NCI-H2227 (cell line): ENCODE measurements at regions not wholly inside any gene's neighbourhood (a gene's known extent, or its start where the extent isn't known, plus 50 kb on each side); places are given as distances from the start of the nearest gene placed in this dataset.

Source experiments
- DNase-seq: peaks from one replicate; lab custom pipeline; 2025; ENCODE audit not compliant: unreplicated experiment; lab: John Stamatoyannopoulos, UW

DNA sequence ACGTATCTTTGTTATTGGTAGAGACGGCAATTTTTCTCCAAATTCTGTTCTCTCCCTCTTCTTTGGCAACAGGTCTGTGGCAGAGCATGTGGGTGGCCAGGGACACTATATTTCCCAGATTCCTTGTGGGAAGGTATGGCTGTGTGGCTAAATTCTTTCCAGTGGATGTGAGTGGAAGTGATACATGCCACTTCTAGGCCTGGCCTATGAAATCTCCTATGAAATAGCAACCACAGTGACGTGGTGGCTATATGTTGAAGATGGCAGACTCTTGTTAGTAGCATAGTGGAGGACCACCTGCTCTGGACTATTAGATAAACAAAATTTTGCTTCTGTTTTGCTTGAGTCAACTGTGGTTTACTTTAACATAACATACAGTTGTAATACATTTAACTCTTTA is 243.3 kb downstream of the IL20RB start:
- no peak for DNase-seq

GRCh38 chr3:137202941-137203340 is 245.2 kb downstream of the IL20RB start:
- no peak for DNase-seq

- no peak for DNase-seq
These were observed 246.6 kb downstream of the IL20RB start for GRCh38 chr3:137204409-137204808.

DNA sequence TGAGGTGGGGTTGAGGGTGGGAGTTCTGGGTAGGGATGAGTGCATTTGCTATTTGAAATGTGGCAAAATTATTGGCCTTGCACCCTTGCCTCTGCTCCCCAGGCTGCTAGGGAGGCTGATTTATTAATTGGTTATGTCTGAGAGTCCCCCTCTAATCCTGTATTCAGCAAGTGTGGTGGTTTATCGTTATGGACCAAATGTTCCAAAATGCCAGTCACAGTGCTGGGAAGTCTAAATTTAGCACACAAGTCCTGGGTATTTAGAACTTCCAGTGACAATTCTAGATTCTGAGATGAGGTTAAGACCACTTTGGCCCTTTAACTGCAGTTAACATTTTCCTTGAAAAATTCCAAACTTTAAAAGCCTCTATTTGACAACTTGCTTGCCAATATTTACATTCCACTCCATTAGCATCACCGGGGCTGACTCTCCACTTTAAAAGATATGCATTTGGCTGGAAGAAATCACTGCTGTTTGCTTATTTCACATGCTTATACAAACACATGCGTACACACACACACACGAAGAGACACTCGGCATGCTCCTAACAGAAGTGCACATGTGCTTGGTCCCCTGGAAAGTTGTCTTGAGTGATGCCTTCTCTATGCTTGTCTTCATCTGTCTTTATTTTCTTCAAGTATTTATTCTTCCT is 247.7 kb downstream of the IL20RB start:
- no peak for DNase-seq

DNA sequence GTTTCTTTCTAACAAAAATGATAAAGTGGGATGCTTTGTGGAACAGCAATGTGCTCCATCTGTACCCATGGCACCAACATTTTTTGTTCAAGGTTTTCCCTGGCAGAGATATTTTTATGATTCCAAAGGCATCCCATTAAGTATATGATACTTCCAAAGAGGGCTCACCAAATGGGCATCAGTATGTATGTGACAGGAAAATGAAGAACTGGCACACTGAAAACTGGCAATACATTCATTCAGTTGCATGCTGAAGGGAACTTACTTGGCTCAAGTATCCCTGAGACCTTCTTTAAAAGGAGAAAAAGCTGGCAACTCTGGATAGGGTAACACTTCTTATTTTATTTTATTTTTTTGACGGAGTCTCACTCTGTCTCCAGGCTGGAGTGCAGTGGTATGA is 249.8 kb downstream of the IL20RB start:
- no peak for DNase-seq

DNA sequence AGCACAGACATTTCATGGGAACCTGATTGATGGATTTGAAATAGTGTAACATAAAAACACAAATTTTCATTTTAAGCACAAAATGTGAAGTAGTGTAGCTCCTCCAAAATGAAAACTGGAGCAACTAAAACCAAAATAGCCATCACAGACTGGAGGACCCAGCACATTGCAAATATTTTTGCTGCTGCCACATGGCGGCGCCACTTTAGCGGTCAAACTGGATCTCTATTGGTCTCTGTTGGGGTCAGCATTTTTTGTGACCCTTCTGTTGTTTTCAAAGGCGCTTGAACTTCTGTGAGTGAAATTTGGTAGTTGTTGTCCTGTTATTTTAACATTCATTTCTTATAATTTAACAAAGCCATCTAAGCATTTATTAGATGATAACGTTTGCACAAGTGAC is 259.9 kb downstream of the IL20RB start:
- no peak for DNase-seq

- no peak for DNase-seq
These were observed 262.1 kb downstream of the IL20RB start for GRCh38 chr3:137219801-137220445.

DNA sequence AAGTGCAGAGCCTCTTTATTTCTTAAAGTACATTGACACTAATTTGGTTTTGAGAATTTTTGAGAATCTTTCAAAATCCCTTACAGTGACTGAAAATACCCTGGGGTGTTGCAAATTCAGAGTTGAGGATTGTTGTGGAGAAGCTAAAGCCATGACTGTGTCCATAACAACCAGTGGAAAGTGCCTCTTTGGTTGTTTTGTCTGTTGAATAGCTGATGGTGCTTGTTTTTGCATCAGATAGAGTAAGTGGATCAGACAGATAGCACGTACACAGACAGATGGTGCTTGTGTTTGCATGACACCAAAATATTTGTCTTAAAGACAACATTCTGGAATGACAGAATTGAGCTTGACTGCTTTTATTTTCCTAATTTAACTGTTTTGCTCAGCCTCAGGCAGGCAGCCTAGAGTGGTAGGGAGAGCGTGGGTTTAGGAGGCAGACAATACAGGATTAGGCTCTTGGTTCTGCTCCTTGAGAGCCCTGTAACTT is 265.0 kb downstream of the IL20RB start:
- no peak for DNase-seq

- DNase-seq, result no peak
These were observed 266.7 kb downstream of the IL20RB start for GRCh38 chr3:137224464-137224863.

DNA sequence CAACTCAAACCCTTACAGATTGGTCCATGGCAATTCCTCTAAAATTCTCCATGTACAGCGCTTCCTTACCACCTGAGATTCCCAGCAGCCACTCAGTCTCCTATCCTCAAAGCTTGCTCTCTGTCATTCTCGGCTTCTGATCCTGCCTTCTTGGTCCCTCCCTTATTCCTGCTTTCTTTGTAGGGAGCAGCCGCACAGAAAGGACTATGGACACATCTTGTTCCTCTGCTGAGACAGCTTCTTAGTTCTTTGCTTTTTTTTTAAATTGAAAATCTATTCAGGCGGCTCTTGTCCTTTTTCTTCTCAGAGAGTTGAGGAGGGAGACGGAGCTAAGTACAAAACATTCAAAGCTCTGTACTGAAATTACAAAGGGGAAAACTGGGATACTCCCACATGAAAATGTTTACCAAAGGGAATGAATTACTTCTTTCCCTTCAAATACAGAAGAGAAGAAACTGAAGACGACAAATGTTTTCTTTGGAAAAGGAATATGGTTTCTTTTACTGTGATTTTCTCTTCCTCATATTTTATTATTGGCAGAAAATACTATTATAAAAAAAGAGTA is 285.1 kb downstream of the IL20RB start:
- no peak for DNase-seq

DNA sequence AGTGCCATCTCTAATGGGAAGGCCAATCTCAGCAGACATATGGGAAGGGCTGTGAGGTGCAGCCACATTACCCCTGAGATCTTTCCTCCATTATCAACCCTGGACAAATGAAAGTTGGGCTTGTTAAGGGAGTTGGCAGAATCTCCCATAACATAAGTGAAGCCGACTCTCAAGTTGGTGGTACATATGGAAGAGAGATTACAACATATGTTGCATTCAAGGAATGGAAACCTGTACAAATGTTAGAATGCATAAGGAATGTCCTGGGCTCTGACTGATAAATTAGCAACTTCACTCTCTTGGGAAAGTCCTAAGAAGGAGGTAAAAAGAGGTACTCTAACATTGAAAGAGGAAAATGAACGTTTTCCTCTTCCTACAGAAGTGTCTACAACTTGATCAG is 288.7 kb downstream of the IL20RB start:
- DNase-seq, result no peak

DNA sequence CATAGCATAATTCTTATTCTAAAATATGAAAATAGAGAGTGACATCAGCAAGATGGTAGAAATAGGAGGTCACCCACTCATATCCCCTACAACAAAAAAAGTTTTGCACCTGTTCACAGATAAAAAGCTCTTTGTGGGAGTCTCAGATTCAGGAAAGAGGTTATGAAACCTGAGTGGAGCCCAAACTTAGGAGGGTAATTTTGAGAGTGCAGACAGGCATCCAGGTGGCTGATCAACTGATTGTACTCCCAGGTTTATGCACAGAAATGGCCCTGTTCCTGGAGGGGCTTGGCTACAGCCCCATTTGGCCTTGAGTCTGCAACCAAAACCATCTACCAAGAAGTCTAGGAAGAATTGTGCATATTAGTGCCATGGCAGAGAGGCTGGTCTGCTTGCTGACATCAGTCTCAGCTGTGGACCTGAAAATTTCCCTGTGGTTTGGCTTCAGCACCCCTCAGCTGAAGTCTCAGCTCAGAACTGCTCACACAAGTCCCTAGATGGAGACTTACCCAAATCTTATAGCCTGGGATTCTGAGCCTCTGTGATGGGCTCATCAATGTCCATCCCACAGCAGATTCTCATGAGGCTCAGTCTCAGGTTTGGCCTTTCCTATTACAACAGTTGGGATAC is 291.6 kb downstream of the IL20RB start:
- no peak for DNase-seq

DNA sequence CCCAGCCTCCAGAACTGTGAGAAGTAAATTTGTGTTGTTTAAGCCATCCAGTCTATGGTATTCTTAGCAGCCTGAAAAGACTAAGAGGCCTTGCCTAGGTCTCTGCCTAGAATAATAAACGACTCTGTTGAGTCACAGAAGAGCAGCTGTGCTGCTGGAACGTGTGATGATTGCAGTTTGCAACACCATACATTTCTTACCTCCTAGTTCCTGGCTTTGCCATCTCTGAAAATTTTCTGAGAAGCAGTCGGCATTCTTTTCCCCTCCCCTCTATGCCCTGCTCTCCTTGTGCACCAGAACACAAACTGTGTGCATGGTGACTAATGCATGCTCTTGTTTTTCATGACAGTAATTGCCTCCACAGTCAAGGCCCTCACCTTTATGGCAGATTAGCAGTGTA is 301.3 kb downstream of the IL20RB start:
- DNase-seq, result no peak

- no peak for DNase-seq
These were observed 301.9 kb downstream of the IL20RB start for GRCh38 chr3:137259701-137260100.

DNA sequence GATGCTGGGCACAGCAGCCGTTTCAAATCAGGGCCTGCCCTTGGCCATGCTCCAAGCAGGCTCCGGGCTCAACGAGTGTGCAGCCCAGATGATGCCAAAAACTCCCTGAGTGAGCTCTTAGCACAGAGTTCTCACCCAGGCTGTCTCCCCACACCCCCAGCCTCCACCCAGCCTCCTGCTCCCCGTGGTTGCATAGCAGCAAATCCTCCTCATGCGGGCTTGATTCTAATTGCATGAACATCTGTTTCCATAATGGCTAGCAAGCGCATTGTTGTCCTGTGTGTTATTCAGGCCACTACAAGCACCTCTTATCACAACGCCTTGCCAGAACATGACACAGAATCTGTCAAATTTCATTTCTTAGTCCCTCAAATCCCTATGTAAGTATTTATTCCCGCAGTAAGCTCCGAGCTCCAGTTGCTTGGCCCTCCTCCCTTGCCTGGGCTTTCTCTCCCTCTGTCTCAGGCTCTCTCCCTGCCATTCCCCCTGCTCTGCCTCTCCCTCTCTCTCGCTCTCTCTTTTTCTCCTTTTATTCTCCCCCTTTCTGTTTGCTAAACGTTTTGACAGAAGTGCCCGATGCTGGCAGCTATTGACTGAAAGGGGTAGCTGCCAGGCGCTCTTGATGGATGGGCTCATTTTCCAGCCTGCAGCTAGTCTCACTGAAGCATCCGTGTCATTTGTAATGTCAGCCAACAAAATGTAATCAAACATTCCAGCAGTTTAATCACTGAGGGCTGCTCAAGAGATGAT is 306.5 kb downstream of the IL20RB start:
- peak; percentile 1 for DNase-seq

- no peak for DNase-seq
These were observed 307.1 kb downstream of the IL20RB start for GRCh38 chr3:137264843-137265330.

- DNase-seq, result no peak
These were observed 325.1 kb downstream of the IL20RB start for GRCh38 chr3:137282871-137283270.

- no peak for DNase-seq
These were observed 328.1 kb downstream of the IL20RB start for GRCh38 chr3:137285924-137286323.

- DNase-seq, result no peak
These were observed 335.3 kb downstream of the IL20RB start for GRCh38 chr3:137293086-137293485.

GRCh38 chr3:137294139-137294538 is 336.4 kb downstream of the IL20RB start:
- no peak for DNase-seq

DNA sequence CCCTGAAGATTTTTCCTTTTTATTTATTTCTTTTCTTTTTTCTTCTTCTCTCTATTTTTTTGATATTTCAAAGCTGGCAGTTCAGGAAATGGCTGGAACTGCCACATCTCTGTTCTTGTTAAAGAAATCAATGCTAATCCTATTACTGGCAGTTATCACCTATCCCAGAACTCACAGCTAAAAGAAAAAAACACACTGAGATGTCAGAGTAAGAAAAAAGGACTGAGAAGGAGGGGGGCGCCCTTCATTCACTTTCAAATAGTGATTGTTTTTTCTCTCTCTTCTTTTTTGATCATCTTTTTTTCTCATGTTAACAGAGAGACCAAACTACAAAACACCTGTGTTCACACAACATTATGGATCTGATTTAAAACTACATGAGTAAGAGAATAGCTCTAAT is 337.1 kb downstream of the IL20RB start:
- DNase-seq, result no peak
